ENCODE measurements at regions not wholly inside any gene's neighbourhood (a gene's known extent, or its start where the extent isn't known, plus 50 kb on each side); places are given as distances from the start of the nearest gene placed in this dataset.
A peak's percentile ranks its signal among the peaks of the same experiment; 100 is the strongest.
"Not testable (repeated sequence)": the region's sequence is repeated elsewhere in the genome, so short reads cannot be mapped to it uniquely, and the experiment has no call there.

- DNase-seq = no peak
Measured at GRCh38 chr14:47961634-47962033, 286.2 kb upstream of the MDGA2 start.

DNA sequence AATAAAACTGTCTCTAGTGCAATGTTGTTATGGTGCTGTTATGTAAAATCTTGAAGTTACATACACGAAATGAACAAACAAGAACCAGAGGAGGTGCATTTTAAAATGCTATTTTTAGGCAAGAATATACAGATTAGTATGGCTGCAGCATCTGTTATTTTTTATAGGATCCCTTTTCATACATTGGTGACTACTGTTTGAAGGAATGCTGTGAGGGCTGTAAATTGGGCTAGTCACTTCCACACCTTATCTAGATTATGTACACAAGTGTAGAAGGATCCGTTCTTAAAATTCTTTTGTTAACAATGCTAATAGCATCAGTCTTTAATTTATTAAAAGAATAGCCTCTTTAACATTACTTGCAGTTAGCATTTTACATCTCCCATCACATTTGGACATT lies 284.3 kb upstream of the MDGA2 start:
- no peak for DNase-seq

DNA sequence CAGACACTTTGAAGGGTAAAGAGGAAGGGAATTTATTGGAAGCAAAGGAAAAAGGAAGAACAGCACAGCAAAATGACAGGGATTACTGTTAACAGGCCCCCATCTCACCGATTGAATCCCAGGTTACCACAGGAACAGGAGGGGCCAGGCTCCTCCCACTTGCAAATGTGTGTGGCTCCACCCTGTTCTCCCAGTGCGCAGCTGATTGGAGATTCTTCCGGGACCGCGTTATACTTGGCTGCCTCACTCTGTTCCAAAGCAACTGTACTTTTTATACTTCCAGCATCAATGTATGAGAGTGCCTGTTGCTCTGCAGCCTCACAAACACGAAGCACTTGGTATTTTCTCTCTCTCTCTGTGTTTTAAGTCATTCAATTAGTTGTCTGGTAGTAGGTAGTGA lies 273.6 kb upstream of the MDGA2 start:
- DNase-seq = no peak

DNA sequence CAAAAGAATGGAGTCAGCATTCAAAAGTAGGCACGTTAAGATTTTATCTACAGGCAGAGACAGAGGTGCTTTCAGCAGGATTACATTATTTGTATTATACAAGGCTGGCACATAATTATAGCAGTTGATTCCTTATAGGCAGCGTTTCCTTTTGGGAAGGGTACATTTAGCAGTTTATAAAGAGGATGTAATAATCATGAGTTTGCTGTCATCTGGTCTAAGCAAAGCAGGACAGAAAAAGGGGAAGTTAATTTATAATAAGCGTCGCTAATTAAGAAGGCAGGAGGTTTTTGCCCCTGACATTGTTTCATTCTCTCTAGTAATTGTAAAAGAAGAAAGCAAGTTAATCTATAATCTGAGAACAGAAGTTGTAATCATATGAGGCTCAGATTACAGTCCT lies 259.9 kb upstream of the MDGA2 start:
- no peak for DNase-seq

GRCh38 chr14:47929334-47929733 lies 253.9 kb upstream of the MDGA2 start:
- peak; percentile 1 for DNase-seq

- no peak for DNase-seq
Measured at GRCh38 chr14:47921133-47921532, 245.7 kb upstream of the MDGA2 start.

DNA sequence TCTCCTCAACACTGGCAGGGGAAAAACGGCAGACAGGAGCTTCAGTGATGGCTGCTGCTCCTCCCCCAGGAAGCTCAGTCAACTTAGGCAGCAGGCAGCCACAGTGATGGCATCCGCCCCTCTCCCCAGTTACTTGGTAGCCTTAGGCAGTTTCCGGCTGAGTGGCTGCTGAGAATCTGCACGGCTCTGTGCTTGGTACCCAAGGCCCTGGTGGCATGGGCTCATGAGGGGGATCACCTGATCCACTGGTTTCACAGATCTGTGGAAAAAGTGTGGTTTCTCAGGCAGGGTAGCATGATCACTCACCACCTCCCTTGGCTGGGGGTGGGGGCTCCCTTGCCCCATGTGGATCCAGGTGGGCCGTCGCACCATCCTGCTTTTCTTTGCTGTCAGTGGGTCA lies 244.6 kb upstream of the MDGA2 start:
- no peak for DNase-seq

GRCh38 chr14:47919334-47919846 lies 244.0 kb upstream of the MDGA2 start:
- no peak for DNase-seq

GRCh38 chr14:47917344-47917954 lies 242.0 kb upstream of the MDGA2 start:
- DNase-seq = peak; percentile 48

- not testable (repeated sequence) for DNase-seq
Measured at GRCh38 chr14:47901141-47901540, 225.7 kb upstream of the MDGA2 start.

DNA sequence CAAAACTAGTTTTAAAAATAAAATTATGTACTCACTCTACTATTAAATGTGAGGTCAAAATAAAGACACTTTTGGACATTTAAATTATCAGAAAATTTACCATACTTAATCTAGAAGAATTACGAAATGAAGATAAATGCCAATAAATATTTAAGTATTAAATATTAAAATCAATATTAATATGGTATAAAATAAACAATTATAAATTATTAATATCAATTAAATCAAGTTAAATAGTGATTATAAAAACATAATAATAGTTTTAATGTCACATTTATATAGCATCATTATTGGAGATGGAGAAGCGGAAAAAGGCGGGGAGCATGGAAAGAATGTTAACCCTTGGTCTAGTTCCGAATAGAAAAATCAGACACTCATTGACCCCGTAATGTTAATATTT lies 224.3 kb upstream of the MDGA2 start:
- DNase-seq = no peak

DNA sequence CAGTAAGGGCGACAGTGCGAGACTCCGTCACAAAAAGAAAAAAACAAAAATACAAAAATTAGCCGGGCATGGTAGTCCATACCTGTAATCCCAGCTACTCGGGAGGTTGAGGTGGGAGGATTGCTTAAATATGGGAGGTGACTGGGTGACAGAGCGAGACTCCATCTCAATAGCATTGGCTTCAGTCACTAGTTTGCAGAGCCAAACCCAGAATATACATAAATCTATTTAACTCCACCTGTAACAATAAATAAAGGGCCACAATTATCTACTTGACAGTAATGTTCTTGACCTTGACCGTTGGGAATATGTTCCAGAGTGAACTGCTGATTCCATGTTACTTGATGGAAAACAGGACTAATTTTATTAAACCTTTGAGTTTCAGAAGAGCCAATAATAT lies 198.9 kb upstream of the MDGA2 start:
- no peak for DNase-seq

- DNase-seq = no peak
Measured at GRCh38 chr14:47872588-47872987, 197.2 kb upstream of the MDGA2 start.

- no peak for DNase-seq
Measured at GRCh38 chr14:47863441-47863840, 188.0 kb upstream of the MDGA2 start.

GRCh38 chr14:47857646-47858045 lies 182.2 kb upstream of the MDGA2 start:
- DNase-seq = no peak

DNA sequence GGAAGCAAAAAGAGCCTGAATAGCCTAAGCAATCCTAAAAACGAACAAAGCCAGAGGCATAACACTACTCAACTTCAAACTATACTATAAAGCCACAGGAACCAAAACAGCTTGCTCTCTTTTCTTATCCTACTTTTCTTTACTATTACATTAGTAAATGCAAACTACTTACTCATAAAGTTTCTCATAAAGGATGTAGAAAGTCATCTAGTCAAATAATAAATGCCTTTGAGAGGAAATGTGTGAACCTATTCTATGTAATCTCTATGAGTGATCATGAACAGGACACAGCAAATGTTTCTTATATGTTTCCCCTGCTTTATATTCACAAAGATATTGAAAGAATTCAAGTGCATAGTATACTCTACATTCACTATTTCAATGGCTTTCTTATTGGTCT lies 176.9 kb upstream of the MDGA2 start:
- DNase-seq = no peak

DNA sequence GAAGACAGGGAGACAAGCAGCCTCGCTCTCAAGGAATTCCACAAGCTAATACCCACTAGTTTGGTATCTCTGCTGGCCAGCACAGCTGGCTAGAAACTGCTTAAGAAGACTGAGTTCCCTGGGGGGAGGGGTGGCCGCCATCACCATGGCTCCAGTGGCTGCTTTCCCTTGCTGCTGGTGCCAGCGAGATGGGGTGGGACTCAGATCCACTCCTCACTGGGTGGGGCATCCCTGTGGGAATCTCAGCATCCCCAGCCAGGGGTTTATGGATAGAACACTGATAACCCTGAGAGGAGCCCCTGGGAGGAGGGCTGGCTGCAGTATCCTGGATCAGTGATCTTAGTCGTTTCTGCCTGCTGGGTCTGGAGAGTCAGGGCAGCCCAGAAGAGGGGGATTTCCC lies 170.6 kb upstream of the MDGA2 start:
- no peak for DNase-seq

DNA sequence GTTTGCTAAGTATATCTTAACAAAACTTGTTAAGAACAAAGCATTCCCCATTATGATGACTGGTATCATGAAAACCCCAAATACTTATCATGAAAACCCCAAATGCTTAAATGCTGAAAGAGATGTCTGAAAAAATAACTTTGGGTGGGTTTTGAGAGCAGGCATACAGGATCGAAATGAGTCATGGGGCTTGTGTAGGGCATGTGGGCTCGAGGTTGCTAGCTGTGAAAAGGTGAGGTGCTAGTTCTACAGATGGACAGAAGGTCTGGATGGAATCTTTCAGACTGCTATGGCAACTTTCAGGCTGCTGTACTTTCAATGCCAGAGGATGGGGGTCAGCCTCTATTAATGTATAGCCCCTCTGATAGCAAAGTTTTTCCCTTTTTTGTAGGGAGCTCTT lies 167.8 kb upstream of the MDGA2 start:
- no peak for DNase-seq

- no peak for DNase-seq
Measured at GRCh38 chr14:47833011-47833410, 157.6 kb upstream of the MDGA2 start.

DNA sequence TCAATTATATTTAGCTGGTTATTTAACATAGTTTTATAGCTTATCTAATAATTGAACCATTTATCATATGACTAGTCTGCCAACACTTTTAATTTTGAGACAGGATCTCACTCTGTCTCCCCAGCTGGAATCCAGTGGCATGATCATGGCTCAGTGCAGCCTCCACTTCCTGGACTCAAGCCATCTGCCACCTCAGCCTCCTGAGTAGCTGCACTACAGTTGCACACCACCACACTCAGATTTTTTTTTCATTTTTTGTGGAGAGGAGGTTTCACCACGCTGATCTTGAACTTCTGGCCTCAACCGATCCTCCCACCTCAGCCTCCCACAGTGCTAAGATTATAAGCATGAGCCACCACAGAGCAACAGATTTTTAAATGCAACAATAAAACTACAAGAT lies 151.4 kb upstream of the MDGA2 start:
- no peak for DNase-seq

DNA sequence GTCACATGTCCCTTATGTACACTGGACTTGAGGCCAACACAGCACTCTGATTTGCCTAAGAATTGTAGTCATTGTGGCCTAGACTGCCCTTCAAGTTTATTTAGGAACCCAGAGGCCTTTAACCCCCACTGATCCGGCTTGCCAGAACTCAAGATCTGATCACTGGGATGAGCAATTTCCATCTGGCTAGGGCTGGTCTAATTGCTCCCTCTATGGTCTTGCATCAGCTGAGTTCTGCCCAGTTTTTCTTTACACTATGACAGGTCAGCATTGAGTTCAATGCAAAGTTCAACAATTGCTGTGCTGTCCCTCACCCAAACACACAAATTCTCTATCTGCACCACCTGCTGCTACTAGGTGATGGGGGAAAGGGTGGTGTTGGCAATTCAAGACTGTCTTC lies 146.9 kb upstream of the MDGA2 start:
- DNase-seq = no peak

GRCh38 chr14:47821135-47821534 lies 145.7 kb upstream of the MDGA2 start:
- DNase-seq = no peak

GRCh38 chr14:47790477-47790876 lies 115.1 kb upstream of the MDGA2 start:
- no peak for DNase-seq

DNA sequence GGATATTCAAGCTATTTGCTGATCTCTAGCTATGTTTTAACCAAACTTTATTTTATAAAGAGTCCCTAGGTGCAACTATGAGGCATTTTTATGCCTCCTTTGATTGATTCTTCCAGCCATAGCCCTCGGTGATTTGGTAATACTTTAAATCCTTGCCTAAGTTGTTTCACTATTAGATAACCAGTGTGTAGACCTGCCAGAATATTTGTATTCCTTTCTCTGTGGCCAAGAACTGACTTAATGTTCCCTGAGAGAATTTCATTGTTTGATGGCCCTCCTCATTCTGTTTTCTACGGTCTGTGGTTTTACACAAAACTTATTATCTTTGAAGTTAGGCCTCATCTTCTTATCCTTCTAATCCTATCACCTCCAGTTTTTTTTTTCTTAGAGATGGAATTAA lies 109.7 kb upstream of the MDGA2 start:
- no peak for DNase-seq

GRCh38 chr14:47778631-47779030 lies 103.2 kb upstream of the MDGA2 start:
- DNase-seq = no peak

DNA sequence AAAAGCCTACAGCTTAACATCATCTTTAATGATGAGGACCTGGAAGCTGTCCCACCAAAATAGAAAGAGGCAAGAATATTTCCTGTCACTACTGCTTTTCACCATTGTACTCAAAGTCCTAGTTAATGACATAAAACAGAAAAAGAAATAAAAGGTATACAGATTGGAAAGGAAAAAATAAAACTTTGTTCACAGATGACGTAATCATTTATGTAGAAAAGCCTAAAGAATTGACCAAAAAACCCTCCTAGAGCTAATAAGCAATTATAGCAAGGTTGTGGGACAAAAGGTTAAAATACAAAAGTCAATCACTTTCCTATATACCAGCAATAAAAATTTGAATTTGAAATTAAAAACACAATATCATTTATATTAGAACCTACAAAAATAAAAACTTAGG lies 97.2 kb upstream of the MDGA2 start:
- no peak for DNase-seq
